GM13976 (cell line): ENCODE measurements at regions not wholly inside any gene's neighbourhood (a gene's known extent, or its start where the extent isn't known, plus 50 kb on each side); places are given as distances from the start of the nearest gene placed in this dataset.

Experiments
- DNase-seq: peaks from one replicate; pipeline ENCODE4 v3.0.0; 2012; ENCODE audit warnings: low spot score
- in situ Hi-C: fragments of 300-500 bp; cut with MboI; formaldehyde crosslinking; loops from one replicate; pipeline ENCODE4 v1.12.0; 2022; ENCODE audit warnings: low sequenced_read_pairs, mixed read lengths, inconsistent platforms; ENCODE audit not compliant: unreplicated experiment
- TF ChIP-seq, protein P1 (sequence below): IDR thresholded peaks from 2 replicates; pipeline ENCODE4 v1.5.1; 2012; ENCODE audit warnings: borderline replicate concordance, mild to moderate bottlenecking; ENCODE audit not compliant: insufficient read depth; ENCODE audit errors: extremely low read depth, missing control alignments, control extremely low read depth

DNA sequence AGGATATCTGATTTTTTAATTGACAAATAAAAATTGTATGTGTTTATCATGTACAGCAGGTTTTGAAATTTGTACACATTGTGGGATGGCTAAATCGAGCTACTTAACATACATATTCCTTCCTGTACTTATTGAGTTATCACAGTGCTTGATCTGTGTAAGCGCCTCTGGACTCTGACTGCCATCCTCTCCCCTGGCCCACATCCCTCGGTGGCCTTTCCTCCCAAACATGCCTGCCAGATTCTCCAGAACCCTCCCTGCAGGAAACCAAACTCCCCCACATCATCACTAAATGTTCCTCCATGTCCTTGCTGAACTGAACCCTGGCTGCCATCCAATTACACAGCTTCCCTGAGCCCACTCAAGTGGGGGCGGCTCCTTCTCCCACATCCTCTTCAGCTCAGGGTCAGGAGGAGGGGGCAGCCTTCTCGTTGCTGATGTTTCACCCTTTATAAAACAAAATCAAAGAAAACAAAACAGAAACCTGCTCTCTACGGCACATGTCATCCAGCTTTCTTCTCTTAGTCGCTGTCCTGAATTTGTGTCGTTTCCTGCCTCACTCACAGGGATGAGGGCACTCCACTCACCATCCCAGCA is 97.1 kb upstream of the SPATA13 start:
- TF ChIP-seq, protein P1, sequence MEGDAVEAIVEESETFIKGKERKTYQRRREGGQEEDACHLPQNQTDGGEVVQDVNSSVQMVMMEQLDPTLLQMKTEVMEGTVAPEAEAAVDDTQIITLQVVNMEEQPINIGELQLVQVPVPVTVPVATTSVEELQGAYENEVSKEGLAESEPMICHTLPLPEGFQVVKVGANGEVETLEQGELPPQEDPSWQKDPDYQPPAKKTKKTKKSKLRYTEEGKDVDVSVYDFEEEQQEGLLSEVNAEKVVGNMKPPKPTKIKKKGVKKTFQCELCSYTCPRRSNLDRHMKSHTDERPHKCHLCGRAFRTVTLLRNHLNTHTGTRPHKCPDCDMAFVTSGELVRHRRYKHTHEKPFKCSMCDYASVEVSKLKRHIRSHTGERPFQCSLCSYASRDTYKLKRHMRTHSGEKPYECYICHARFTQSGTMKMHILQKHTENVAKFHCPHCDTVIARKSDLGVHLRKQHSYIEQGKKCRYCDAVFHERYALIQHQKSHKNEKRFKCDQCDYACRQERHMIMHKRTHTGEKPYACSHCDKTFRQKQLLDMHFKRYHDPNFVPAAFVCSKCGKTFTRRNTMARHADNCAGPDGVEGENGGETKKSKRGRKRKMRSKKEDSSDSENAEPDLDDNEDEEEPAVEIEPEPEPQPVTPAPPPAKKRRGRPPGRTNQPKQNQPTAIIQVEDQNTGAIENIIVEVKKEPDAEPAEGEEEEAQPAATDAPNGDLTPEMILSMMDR, result no peak
- DNase-seq, result no peak
- in situ Hi-C loops, result no loop called here

DNA sequence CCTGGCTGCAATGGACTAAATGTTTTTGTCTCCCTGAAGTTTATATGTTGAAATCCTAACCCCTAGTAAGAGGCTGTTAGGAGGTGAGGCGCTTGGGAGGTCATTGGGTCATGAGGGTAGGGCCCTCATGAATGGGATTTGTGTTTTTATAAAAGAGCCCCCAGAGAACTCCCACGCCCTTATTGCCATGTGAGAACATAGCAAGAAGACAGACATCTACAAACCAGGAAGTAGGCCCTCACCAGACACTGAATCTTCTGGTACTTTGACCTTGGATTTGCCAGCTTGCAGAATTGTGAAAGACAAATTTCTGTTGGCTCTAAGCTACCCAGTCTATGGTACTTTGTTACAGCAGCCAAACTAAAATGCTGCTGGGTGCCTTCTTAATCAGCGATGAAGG is 96.1 kb upstream of the SPATA13 start:
- TF ChIP-seq, protein P1, result no peak
- DNase-seq, result no peak
- in situ Hi-C loops, result no loop called here

DNA sequence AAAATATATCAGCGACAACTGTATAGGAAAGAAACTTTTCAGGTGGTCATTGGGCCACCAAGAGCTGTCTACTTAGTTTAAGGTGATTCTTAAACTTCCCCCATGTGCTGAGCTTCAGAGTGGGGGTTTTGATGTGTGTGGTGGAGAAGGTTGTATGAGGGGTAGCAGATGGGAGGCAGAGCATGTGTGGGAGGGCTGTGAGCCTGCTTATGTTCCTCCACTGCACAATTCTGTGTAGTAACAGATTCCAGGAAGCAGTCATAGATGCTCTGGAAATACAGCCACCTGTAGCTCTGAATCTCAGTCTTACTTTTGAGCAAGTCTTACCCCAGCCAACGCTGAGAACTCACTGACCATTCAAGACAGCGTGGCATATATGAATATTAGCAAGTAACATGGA is 95.3 kb upstream of the SPATA13 start:
- TF ChIP-seq, protein P1, result no peak
- DNase-seq, result no peak
- in situ Hi-C loops, result no loop called here

DNA sequence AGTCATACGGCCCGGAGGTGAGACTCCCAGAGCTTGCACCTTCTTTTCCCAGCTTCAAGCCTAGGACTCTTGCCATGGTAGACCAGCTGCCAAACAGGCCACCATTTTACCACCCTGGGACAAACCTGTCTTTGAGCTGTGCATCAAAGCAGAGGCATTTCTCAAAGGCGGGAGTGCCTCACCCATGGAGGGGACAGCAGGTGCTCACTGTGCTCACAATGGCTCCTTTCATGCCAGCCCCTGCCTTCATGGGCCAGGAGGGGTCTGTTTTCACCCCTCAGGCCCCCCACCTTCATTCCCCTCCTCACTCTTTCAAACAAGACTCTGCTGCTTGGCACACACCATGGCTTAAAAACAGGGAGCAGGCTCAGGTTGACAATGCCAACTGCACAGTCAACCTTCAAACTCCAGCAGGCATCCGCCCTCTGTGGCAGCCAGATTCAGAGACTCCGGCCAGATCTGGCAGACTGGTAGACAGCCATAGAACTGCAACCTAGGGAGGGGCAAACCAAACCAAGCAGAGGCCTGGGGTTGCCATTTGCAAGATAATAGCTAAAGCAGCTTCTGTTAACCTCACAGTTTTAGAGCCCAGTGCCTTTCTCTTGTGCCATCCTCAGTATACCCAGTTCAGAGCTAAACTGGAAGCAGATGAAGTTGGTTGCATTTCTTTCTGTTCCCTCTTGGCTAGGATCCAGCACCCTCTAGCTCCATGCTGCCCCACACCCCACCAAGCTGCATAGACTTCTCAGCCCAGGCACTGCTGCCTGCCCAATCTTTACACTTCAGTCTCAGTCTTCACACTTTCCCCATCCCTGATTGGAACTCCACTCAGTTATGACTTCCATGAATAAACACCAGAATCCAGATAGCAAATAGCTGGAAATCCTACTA is 93.9 kb upstream of the SPATA13 start:
- DNase-seq, result no peak
- in situ Hi-C loops, result no loop called here
- TF ChIP-seq, protein P1, result no peak

DNA sequence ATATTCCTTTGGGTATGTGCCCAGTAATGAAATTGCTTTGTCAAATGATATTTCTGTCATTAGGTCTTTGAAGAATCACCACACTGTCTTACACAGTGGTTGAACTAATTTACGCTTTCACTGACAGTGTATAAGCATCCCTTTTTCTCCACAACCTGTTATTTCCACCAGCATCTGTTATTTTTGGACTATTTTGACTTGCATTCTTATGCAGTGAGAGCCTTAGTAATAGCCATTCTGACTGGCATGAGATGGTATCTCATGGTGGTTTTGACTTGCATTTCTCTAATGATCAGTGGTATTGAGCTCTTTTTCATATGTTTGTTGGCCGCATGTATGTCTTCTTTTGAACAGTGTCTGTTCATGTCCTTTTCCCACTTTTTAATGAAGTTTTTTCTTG is 92.0 kb upstream of the SPATA13 start:
- TF ChIP-seq, protein P1, result no peak
- in situ Hi-C loops, result no loop called here
- DNase-seq, result no peak

DNA sequence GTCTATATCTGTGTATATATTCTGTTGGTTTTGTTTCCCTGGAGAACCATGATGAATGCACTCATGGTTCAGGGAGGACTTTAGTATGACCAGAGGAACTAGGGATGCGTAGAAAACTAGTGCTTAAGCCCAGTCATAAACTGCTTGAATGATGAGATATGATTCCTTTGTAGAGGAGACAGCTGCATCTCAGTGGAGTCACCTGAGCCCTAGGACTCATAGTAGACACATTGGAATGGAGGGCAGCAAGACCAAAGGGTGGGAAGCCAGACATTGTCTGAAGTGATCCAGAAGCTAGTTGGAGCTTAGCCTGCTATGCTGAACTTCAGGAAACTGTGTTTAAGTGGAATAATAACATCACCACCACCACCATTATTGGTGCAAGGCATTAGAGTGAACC is 89.5 kb upstream of the SPATA13 start:
- in situ Hi-C loops, result no loop called here
- no peak for DNase-seq
- TF ChIP-seq, protein P1, result no peak
